Panc1 (cell line): ENCODE measurements at regions not wholly inside any gene's neighbourhood (a gene's known extent, or its start where the extent isn't known, plus 50 kb on each side); places are given as distances from the start of the nearest gene placed in this dataset.

Experiments
- ATAC-seq: fragments of 200-7000 bp; cut with Tn5 transposase; 2 replicates; pipeline ENCODE4 v1.9.1; 2020; ENCODE audit warnings: mild to moderate bottlenecking, moderate library complexity
- BruUV-seq: library from RNA; stranded (reverse); fragments of 400-500 nt; replicated peaks from 2 replicates; lab custom pipeline; 2021; lab: Mats Ljungman, UMichigan
- CTCF ChIA-PET: fragments of 300-600 bp; sonication (Branson Sonifier 250); formaldehyde crosslinking; loops from one replicate; lab custom pipeline; 2022; ENCODE audit warnings: antibody characterized with exemption; lab: Charles Lee
- POLR2A ChIA-PET: fragments of 300-600 bp; sonication (Branson Sonifier 250); formaldehyde crosslinking; loops from one replicate; lab custom pipeline; 2022; ENCODE audit warnings: antibody characterized with exemption; lab: Charles Lee
- DNase-seq: peaks from one replicate; pipeline ENCODE4 v3.0.0-alpha.2; 2010; ENCODE audit warnings: low read depth, low spot score
- H3K27ac ChIP-seq: 2 replicates; pipeline ENCODE4 v1.5.1; 2011; ENCODE audit warnings: mild to moderate bottlenecking, low read length, inconsistent platforms
- H3K27me3 ChIP-seq: fragments of 200-500 bp; sonication (Bioruptor generic); 2 replicates; pipeline ENCODE4 v1.6.0; 2014; ENCODE audit warnings: low read length, inconsistent platforms; ENCODE audit not compliant: control insufficient read depth, insufficient read depth
- H3K36me3 ChIP-seq: fragments of 200-500 bp; sonication (Bioruptor generic); 2 replicates; pipeline ENCODE4 v1.5.1; 2014; ENCODE audit warnings: inconsistent platforms, mild to moderate bottlenecking, low read length, moderate library complexity; ENCODE audit not compliant: control insufficient read depth, insufficient read depth
- H3K4me1 ChIP-seq: 2 replicates; pipeline ENCODE4 v1.5.1; 2011; ENCODE audit warnings: inconsistent platforms, mild to moderate bottlenecking, low read length, moderate library complexity; ENCODE audit not compliant: control insufficient read depth, insufficient read depth
- H3K4me3 ChIP-seq, 2 experiments: 2 replicates each; pipeline ENCODE4 v1.5.1; 2011 to 2012; ENCODE audit warnings: low read depth in 2 of 2, low read length in 2 of 2, mild to moderate bottlenecking in 2 of 2, inconsistent platforms in 1 of 2, moderate library complexity in 1 of 2
- H3K9me3 ChIP-seq: fragments of 200-500 bp; sonication (Bioruptor generic); 2 replicates; pipeline ENCODE4 v1.5.1; 2014; ENCODE audit warnings: low read depth, mild to moderate bottlenecking, inconsistent platforms, low read length, moderate library complexity; ENCODE audit not compliant: control insufficient read depth, insufficient read depth
- POLR2AphosphoS5 ChIP-seq: IDR thresholded peaks from 2 replicates; pipeline ENCODE4 v1.6.1; 2012; ENCODE audit warnings: mild to moderate bottlenecking, low read depth, low read length, moderate library complexity
- REST ChIP-seq, 2 experiments: IDR thresholded peaks; 2 replicates each; pipeline ENCODE4 v1.6.1; 2011 to 2012; ENCODE audit warnings: low read depth in 2 of 2, control low read depth in 1 of 2, low read length in 1 of 2, mild to moderate bottlenecking in 1 of 2, moderate library complexity in 1 of 2; ENCODE audit not compliant: insufficient read depth in 1 of 2
- SIN3A ChIP-seq: IDR thresholded peaks from 2 replicates; pipeline ENCODE4 v1.6.1; 2012; ENCODE audit warnings: low read depth, mild to moderate bottlenecking, low read length, moderate library complexity, borderline replicate concordance; ENCODE audit not compliant: insufficient read depth
- TCF7L2 ChIP-seq: IDR thresholded peaks from 2 replicates; pipeline ENCODE4 v1.6.1; 2011; ENCODE audit warnings: mild to moderate bottlenecking, low read depth, low read length, inconsistent platforms
- in situ Hi-C: cut with HindIII; loops from 2 replicates; pipeline ENCODE4 v1.10.0; 2016; ENCODE audit warnings: low sequenced_read_pairs, low pct_unique_long_range_greater_than_20kb
- intact Hi-C: fragments of 100-400 bp; cut with micrococcal nuclease; formaldehyde crosslinking; loops from one replicate; pipeline ENCODE4 v1.10.0; 2022; ENCODE audit not compliant: unreplicated experiment
- TF ChIP-seq, protein P1 (sequence below): fragments of 450-650 bp; IDR thresholded peaks from 2 replicates; pipeline ENCODE4 v1.5.1; 2017; ENCODE audit warnings: mild to moderate bottlenecking

DNA sequence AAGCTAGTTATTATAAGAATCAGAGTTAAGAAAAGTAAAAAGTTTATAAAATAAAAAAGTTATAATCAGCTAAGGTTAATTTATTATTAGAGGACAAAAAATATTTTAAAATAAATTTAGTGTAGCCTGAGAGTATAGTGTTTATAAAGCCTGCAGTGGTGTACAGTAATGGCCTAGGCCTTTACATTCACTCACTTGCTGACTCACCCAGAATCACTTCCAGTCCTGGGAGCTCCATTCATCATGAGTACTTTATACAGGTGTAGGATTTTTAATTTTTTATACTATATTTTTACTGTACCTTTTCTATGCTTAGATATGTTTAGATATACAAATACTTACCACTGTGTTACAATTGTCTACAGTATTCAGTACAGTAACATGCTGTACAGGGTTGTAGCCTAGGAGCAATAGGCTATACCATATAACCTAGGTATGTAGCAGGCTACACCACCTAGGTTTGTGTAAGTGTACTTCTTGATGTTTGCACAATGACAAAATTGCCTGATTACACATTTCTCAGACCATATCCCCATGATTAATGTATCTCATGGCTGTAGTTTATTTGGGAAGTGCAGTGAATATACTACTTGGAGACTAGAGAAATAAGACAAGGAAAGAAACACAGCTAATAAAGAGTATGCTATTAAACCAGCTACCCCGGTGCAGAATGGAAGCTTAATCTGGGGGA, 101.9 kb upstream of the GALNT15 start:
- POLR2A ChIA-PET, result no interaction called here
- CTCF ChIA-PET, result no interaction called here
- in situ Hi-C loops, result no loop called here

DNA sequence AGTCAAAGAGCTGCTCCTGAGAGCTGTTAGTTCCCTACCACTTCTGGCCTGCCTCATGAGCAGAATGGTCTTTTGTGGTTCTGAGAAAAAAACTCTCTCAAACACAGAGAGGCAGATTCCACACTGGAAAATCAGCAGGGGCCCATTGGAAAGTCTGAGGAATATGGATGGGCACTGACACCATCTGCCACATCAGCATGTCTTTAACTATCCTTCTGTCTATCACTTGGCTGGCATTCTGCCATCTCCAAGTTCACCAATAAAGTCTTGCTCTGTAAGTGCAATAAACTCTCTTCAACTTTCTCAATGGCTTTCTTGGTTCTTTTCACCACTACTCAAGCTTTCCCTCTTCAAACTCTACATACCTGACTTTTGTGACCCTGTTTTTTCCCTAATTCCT, 101.3 kb upstream of the GALNT15 start:
- POLR2A ChIA-PET, result no interaction called here
- CTCF ChIA-PET, result no interaction called here
- H3K9me3 ChIP-seq, result peaks cover 7% of the 10 kb centered on the region; the same call in 1 of the 2 replicates

More for the DNA sequence above, 101.9 kb upstream of the GALNT15 start:
- H3K4me1 ChIP-seq, result peaks cover 20% of the 10 kb centered on the region
- no peak for ATAC-seq
- peak overlapping the region; percentile 51; the same call in 1 of the 2 replicates for H3K27ac ChIP-seq
- H3K27me3 ChIP-seq, result no peaks in the 10 kb centered on the region
- H3K36me3 ChIP-seq, result no peaks in the 10 kb centered on the region
- H3K4me3 ChIP-seq, result no peak overlapping the region
- TF ChIP-seq SIN3A (no peak), POLR2AphosphoS5 (no peak), REST (IDR thresholded peaks at IDR 0.05; ENCODE audit: insufficient read depth in 1 of 2, low read depth in 2 of 2, low read length in 1 of 2) (no peak), TCF7L2 (no peak)
- TF ChIP-seq, protein P1, sequence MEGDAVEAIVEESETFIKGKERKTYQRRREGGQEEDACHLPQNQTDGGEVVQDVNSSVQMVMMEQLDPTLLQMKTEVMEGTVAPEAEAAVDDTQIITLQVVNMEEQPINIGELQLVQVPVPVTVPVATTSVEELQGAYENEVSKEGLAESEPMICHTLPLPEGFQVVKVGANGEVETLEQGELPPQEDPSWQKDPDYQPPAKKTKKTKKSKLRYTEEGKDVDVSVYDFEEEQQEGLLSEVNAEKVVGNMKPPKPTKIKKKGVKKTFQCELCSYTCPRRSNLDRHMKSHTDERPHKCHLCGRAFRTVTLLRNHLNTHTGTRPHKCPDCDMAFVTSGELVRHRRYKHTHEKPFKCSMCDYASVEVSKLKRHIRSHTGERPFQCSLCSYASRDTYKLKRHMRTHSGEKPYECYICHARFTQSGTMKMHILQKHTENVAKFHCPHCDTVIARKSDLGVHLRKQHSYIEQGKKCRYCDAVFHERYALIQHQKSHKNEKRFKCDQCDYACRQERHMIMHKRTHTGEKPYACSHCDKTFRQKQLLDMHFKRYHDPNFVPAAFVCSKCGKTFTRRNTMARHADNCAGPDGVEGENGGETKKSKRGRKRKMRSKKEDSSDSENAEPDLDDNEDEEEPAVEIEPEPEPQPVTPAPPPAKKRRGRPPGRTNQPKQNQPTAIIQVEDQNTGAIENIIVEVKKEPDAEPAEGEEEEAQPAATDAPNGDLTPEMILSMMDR, result no peak
- H3K9me3 ChIP-seq, result peaks cover 7% of the 10 kb centered on the region; the same call in 1 of the 2 replicates
- intact Hi-C loops, result no loop called here
- no TSS peak for BruUV-seq
- no peak for DNase-seq

More for the DNA sequence above, 101.3 kb upstream of the GALNT15 start:
- no TSS peak for BruUV-seq
- Histone ChIP-seq H3K4me1 (peaks cover 16% of the 10 kb centered on the region), H3K27ac (peak overlapping the region; percentile 35; the same call in 1 of the 2 replicates), H3K36me3 (no peaks in the 10 kb centered on the region), H3K27me3 (no peaks in the 10 kb centered on the region), H3K4me3 (no peak overlapping the region)
- no peak for TF ChIP-seq REST (IDR thresholded peaks at IDR 0.05; ENCODE audit: insufficient read depth in 1 of 2, low read depth in 2 of 2, low read length in 1 of 2)
- TF ChIP-seq, protein P1, result no peak
- TF ChIP-seq POLR2AphosphoS5, result no peak
- TF ChIP-seq TCF7L2, result no peak
- no peak for TF ChIP-seq SIN3A
- in situ Hi-C loops, result no loop called here
- DNase-seq (no peak), ATAC-seq (no peak)
- intact Hi-C loops, result no loop called here
